Bronchial epithelial cell (primary cell): ENCODE measurements at regions not wholly inside any gene's neighbourhood (a gene's known extent, or its start where the extent isn't known, plus 50 kb on each side); places are given as distances from the start of the nearest gene placed in this dataset.

Source experiments
- DNase-seq: peaks from one replicate; pipeline ENCODE4 v3.0.0-alpha.2; 2010; ENCODE audit warnings: low read depth
- FAIRE-seq: peaks from 2 replicates; lab custom pipeline; 2011; peaks lifted over from hg19 to GRCh38; lab: Jason Lieb, UNC
- H3K27me3 ChIP-seq: 2 replicates; pipeline ENCODE4 v1.5.1; 2011; ENCODE audit warnings: low read length; ENCODE audit not compliant: control insufficient read depth, insufficient read depth
- H3K36me3 ChIP-seq: 2 replicates; pipeline ENCODE4 v1.5.1; 2011; ENCODE audit warnings: low read length; ENCODE audit not compliant: control insufficient read depth, insufficient read depth
- H3K4me3 ChIP-seq: 2 replicates; pipeline ENCODE4 v1.5.1; 2011; ENCODE audit warnings: mild to moderate bottlenecking, low read depth, low read length, control low read depth
- CTCF ChIP-seq: IDR thresholded peaks from 2 replicates; pipeline ENCODE4 v1.5.1; 2011; ENCODE audit warnings: mild to moderate bottlenecking, moderate library complexity, low read length, control low read depth, inconsistent platforms; ENCODE audit not compliant: insufficient read depth, severe bottlenecking

GRCh38 chr2:124967325-124967724 is 942.2 kb downstream of the CNTNAP5 start:
- Histone ChIP-seq H3K4me3 (no peak overlapping the region), H3K27me3 (no peaks in the 10 kb centered on the region), H3K36me3 (no peaks in the 10 kb centered on the region)
- FAIRE-seq (no peak), DNase-seq (peak; percentile 22)
- TF ChIP-seq CTCF, result no peak

GRCh38 chr2:124970030-124970429 is 944.9 kb downstream of the CNTNAP5 start:
- DNase-seq, result peak; percentile 22
- TF ChIP-seq CTCF, result no peak
- Histone ChIP-seq H3K36me3 (no peaks in the 10 kb centered on the region), H3K27me3 (no peaks in the 10 kb centered on the region), H3K4me3 (no peak overlapping the region)
- FAIRE-seq, result no peak

GRCh38 chr2:124973396-124973795 is 948.3 kb downstream of the CNTNAP5 start:
- H3K4me3 ChIP-seq, result no peak overlapping the region
- no peak for TF ChIP-seq CTCF
- no peaks in the 10 kb centered on the region for H3K27me3 ChIP-seq
- DNase-seq (no peak), FAIRE-seq (no peak)
- no peaks in the 10 kb centered on the region for H3K36me3 ChIP-seq

GRCh38 chr2:124975224-124975623 is 950.1 kb downstream of the CNTNAP5 start:
- no peak for TF ChIP-seq CTCF
- Histone ChIP-seq H3K27me3 (no peaks in the 10 kb centered on the region), H3K4me3 (no peak overlapping the region), H3K36me3 (no peaks in the 10 kb centered on the region)
- no peak for FAIRE-seq
- DNase-seq, result no peak

GRCh38 chr2:124975648-124976047 is 950.6 kb downstream of the CNTNAP5 start:
- Histone ChIP-seq H3K4me3 (no peak overlapping the region), H3K27me3 (no peaks in the 10 kb centered on the region), H3K36me3 (no peaks in the 10 kb centered on the region)
- no peak for FAIRE-seq
- TF ChIP-seq CTCF, result no peak
- no peak for DNase-seq

GRCh38 chr2:124978597-124978996 is 953.5 kb downstream of the CNTNAP5 start:
- TF ChIP-seq CTCF, result no peak
- no peaks in the 10 kb centered on the region for H3K27me3 ChIP-seq
- no peak for DNase-seq
- no peak overlapping the region for H3K4me3 ChIP-seq
- H3K36me3 ChIP-seq, result no peaks in the 10 kb centered on the region
- no peak for FAIRE-seq
